ENCODE measurements at regions not wholly inside any gene's neighbourhood (a gene's known extent, or its start where the extent isn't known, plus 50 kb on each side); places are given as distances from the start of the nearest gene placed in this dataset.

DNA sequence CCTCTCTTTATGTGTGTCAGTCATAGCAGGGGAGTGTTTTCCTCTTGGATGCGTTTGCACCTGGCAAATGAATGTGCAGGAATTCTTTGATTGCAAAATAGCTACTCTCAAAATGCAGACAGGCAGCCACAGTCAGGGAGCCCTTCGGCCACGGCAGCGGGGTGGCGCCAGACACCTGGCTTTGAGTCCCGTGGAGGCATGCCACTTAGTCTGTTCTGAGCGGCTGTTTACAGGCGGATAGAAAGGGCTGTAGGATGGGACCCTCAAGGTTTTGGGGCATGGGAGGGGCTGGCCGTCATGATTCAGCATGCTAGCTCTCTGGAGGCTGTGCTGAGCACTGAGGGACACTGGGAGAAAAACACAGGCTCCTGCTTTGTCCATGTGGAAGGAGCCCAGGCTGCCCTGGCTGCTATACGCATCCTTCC is 117.1 kb downstream of the SLC25A47 start:
- no peak for DNase-seq (ENCODE audit: low spot score)
- intact Hi-C loops (cut with micrococcal nuclease), result loop anchor here (1.0 kb wide), 1 partner anchor 205 kb away; no protein-coding TSS in a partner anchor
- H3K27me3 Mint-ChIP-seq (ENCODE audit: insufficient read depth), result no peaks in the 10 kb centered on the region

DNA sequence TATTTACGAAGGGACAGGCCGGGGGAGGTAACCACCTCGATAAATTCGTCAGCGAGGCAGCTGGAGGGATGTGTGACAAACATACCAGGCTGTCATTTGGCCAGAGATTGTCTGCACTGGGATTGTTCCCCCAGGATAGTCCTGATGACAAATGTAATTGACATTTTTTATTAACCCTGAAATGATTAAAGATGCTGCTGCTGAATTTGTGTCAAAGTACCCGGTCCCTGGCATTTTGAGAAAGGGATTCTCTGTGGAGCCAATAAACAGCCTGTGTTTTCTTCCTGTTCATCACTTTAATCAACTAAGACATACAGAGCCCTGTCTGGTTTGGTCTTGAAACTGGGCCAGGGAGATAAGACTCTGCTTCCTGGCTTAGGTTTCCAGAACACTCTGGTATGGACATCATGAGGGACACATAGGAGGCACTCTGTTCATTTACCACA is 117.6 kb downstream of the SLC25A47 start:
- no peaks in the 10 kb centered on the region for H3K27me3 Mint-ChIP-seq (ENCODE audit: insufficient read depth)
- H3K4me3 Mint-ChIP-seq, result no peak overlapping the region
- H3K27ac Mint-ChIP-seq, result no peak overlapping the region

More for the DNA sequence above, 117.1 kb downstream of the SLC25A47 start:
- H3K4me3 Mint-ChIP-seq, result no peak overlapping the region
- no peak overlapping the region for H3K27ac Mint-ChIP-seq
- no peaks in the 10 kb centered on the region for H3K9me3 Mint-ChIP-seq
- H3K4me1 Mint-ChIP-seq (ENCODE audit: low read depth), result peaks cover 35% of the 10 kb centered on the region
- no peaks in the 10 kb centered on the region for H3K36me3 Mint-ChIP-seq (ENCODE audit: low read depth)

DNA sequence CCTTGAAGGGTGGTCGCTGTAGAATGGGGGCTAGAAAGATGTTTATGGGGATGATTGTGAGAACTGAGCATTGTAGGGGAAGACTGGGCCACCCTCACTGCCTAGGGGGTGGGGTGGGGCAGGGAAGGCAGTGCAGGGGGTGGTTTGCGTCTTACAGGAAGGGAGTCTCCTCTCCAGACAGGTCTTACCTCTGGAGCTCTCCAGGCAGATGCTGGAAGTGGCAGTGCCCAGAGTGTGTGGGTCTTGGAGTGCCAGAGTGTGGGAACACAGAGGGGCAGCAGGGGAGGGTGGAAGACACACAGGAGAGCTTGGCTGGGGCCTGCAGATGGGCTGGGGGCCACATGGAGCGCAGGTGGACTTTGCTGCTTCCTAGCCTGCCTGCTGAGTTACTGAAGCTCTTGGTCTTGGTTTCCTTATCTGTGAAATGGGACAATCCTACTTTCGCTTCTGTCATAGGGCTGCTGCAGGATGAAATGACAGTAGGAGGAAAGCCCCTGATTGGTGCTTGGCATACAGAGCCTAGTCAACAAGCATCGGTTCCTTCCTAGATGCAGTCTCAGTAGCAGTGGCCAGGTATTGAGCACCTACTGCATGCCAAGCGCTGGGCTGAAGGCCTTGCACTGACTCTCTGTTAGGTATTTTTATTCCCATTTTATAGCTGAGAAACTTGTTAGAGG is 118.3 kb downstream of the SLC25A47 start:
- intact Hi-C loops (cut with micrococcal nuclease), result no loop called here
- no peak for DNase-seq (ENCODE audit: low spot score)
- Mint-ChIP-seq H3K4me3 (peak overlapping the region; percentile 6), H3K9me3 (no peaks in the 10 kb centered on the region), H3K36me3 (ENCODE audit: low read depth) (no peaks in the 10 kb centered on the region), H3K27me3 (ENCODE audit: insufficient read depth) (no peaks in the 10 kb centered on the region), H3K27ac (peak overlapping the region; percentile 51), H3K4me1 (ENCODE audit: low read depth) (peaks cover 34% of the 10 kb centered on the region)

More for the DNA sequence above, 117.6 kb downstream of the SLC25A47 start:
- intact Hi-C loops (cut with micrococcal nuclease), result loop anchor here (1.0 kb wide), 1 partner anchor 205 kb away; no protein-coding TSS in a partner anchor
- Mint-ChIP-seq H3K9me3 (no peaks in the 10 kb centered on the region), H3K4me1 (ENCODE audit: low read depth) (peaks cover 35% of the 10 kb centered on the region), H3K36me3 (ENCODE audit: low read depth) (no peaks in the 10 kb centered on the region)
- no peak for DNase-seq (ENCODE audit: low spot score)

DNA sequence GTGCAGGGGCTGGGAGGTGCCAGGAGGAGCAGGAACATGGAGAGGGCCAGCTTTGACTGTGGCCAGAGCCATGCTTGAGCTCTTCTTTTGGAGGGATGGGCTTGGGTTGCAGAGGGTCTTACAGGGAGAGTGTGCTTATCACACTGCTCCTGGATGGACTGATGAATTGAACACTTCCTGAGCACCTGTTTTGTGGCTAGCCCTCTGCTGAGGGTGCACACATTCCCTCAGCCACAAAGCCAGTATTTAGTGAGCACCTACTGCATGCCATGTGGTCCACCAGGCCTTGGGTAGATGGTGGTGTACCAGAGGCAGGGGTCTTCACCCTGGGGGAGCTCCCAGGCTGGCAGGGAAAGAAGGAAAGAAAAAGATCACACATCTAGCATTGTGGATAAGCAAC is 118.9 kb downstream of the SLC25A47 start:
- Mint-ChIP-seq H3K27me3 (ENCODE audit: insufficient read depth) (no peaks in the 10 kb centered on the region), H3K4me3 (no peak overlapping the region), H3K9me3 (no peaks in the 10 kb centered on the region), H3K27ac (no peak overlapping the region), H3K36me3 (ENCODE audit: low read depth) (no peaks in the 10 kb centered on the region), H3K4me1 (ENCODE audit: low read depth) (peaks cover 30% of the 10 kb centered on the region)
- intact Hi-C loops (cut with micrococcal nuclease), result no loop called here
- no peak for DNase-seq (ENCODE audit: low spot score)

DNA sequence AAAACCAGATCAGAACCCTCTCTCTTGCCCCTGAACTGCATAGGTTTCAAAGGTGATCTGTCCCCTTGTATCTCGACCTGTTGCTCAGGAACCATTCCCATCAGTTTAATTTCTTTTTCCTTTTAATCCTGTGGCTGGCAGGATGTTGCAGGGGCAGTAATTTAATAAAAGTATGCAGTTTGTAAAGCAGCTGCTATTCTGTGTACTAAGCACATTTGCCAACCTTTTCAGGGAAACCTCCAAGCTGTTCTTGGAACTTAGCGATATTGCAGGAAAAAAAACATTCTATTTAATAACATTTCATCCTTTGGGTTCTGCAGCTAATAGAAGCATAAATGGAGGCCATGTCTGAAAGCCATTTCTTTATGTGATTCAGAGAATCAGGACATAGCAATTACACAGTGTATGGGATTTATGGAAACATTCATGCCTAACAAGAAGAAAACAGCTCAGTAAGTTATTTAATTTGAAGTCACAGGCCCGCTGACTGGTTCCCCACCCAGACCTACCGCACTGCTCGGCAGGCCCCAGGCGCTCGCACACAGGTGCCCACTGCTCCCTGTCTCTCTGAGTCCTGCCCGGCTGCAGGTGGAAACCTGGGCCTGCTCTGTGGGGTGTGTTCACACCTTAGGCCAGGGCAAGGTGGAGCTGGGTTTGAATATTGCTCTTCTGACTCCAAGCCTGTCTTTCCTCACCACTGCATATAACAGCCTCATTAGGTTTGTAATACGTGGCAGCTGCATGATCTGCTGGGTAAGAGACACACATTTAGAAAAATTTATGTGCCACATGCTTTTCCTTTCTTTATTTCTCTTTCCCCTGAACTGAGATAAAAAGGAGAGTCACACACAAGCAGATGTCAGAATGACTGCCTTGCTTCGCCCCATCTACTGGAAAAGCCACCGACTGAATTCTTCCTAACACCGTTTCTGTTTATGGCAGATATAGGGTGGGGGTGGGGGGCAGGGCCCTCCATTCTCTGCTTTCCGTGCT is 119.7 kb downstream of the SLC25A47 start:
- intact Hi-C loops (cut with micrococcal nuclease), result no loop called here

DNA sequence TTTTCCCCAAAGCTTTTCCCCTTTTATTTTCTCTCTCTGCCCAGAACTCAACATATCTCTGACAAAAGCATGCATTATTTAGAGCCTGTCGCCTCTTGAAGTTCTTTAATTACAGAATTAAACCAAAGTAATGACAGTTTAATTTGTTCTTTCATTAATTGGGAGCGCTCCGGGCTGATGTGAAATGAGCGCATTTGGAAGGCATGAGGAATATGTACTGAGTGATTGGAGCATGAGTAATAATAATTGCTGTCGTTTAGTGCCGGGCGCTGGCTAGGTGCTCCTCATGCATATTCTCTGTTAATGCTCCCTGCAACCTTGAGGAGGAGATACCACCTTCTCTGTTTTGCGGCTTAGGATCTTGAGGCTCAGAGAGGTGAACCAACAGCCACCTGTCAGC is 120.5 kb downstream of the SLC25A47 start:
- peaks cover 30% of the 10 kb centered on the region for H3K4me1 Mint-ChIP-seq (ENCODE audit: low read depth)
- intact Hi-C loops (cut with micrococcal nuclease), result no loop called here
- H3K9me3 Mint-ChIP-seq, result no peaks in the 10 kb centered on the region
- no peak overlapping the region for H3K27ac Mint-ChIP-seq
- H3K36me3 Mint-ChIP-seq (ENCODE audit: low read depth), result no peaks in the 10 kb centered on the region
- H3K4me3 Mint-ChIP-seq, result no peak overlapping the region
- no peaks in the 10 kb centered on the region for H3K27me3 Mint-ChIP-seq (ENCODE audit: insufficient read depth)
- no peak for DNase-seq (ENCODE audit: low spot score)

More for the DNA sequence above, 119.7 kb downstream of the SLC25A47 start:
- Mint-ChIP-seq H3K9me3 (no peaks in the 10 kb centered on the region), H3K4me3 (no peak overlapping the region), H3K27ac (no peak overlapping the region), H3K36me3 (ENCODE audit: low read depth) (no peaks in the 10 kb centered on the region), H3K4me1 (ENCODE audit: low read depth) (peaks cover 30% of the 10 kb centered on the region), H3K27me3 (ENCODE audit: insufficient read depth) (no peaks in the 10 kb centered on the region)
- no peak for DNase-seq (ENCODE audit: low spot score)

DNA sequence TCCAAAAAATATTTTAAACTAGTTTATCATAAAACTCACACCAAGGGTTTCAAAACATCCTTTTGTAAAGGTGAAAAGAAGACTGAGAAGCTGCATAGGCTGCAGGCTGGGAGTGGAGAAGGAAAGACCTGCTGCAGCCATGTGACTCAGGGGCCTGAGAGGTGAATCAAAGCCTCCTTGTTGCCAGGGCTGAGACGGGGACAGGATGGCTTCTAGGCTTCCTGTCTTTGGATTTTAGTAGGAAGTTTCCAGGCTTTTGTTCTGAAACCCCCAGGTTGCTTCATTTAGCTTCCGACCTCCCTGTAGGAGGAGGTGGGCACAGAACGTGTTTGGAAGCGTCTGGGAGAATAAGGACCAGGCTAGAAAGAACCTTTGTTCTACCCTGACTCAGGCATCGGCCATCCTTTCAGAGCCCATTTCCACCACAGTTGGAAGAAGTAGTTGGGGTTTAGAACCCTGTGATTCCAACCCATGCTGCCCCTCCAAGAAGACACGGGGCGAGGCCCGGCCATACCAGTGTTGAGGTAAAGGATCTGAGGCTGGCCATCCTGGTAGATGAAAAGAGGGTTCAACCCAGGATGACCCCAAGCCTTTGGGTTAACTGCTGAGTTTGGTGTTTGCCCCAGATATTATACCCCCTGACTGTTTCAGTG is 122.4 kb downstream of the SLC25A47 start:
- no peaks in the 10 kb centered on the region for H3K36me3 Mint-ChIP-seq (ENCODE audit: low read depth)
- no peaks in the 10 kb centered on the region for H3K27me3 Mint-ChIP-seq (ENCODE audit: insufficient read depth)
- no peak overlapping the region for H3K27ac Mint-ChIP-seq
- H3K4me1 Mint-ChIP-seq (ENCODE audit: low read depth), result peaks cover 14% of the 10 kb centered on the region
- H3K9me3 Mint-ChIP-seq, result no peaks in the 10 kb centered on the region
- no peak overlapping the region for H3K4me3 Mint-ChIP-seq
- DNase-seq (ENCODE audit: low spot score), result no peak
- intact Hi-C loops (cut with micrococcal nuclease), result no loop called here

DNA sequence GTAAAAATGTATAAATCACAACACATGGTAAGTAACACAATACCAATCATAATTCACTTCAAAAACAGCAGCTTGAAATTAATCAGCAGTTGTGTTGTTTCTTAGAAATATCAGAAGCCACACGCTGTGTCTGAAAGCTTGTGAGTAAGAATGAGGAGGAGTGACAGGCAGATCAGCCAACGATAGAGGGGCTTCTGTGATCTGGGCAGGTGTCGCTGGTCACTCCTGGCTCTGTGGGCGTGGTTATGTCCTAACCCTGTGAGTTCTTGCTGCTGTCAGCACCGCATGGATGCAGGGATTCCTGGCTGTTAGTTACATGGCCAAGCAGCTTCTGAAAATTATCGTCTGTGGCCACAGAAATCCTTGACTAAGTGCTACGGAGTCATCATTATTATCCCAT is 123.4 kb downstream of the SLC25A47 start:
- H3K27me3 Mint-ChIP-seq (ENCODE audit: insufficient read depth), result no peaks in the 10 kb centered on the region
- H3K4me1 Mint-ChIP-seq (ENCODE audit: low read depth), result peaks cover 7% of the 10 kb centered on the region
- DNase-seq (ENCODE audit: low spot score), result no peak
- H3K27ac Mint-ChIP-seq, result no peak overlapping the region
- intact Hi-C loops (cut with micrococcal nuclease), result no loop called here
- H3K4me3 Mint-ChIP-seq, result no peak overlapping the region
- no peaks in the 10 kb centered on the region for H3K9me3 Mint-ChIP-seq
- H3K36me3 Mint-ChIP-seq (ENCODE audit: low read depth), result no peaks in the 10 kb centered on the region

DNA sequence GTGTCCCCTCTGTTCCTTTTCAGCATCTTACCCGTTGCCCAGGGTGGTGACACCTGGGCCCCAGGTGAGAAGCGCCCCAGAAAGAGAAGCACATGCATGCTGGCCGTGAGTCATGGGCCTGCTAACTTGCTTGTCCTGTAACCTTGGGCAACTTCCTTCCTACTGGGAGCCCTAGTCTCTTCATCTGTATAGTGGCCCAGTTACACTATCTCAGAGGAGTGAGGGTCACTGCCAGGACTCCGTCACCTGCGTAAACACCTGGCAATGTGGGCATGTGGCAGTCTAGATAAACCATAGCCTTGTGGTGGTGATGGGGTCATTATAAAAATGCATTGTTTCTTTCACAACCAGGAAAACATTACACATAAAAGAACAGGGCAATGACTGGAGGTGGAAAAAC is 125.2 kb downstream of the SLC25A47 start:
- H3K27ac Mint-ChIP-seq, result no peak overlapping the region
- H3K4me3 Mint-ChIP-seq, result no peak overlapping the region
- H3K9me3 Mint-ChIP-seq, result no peaks in the 10 kb centered on the region
- no peaks in the 10 kb centered on the region for H3K36me3 Mint-ChIP-seq (ENCODE audit: low read depth)
- peaks cover 4% of the 10 kb centered on the region for H3K27me3 Mint-ChIP-seq (ENCODE audit: insufficient read depth)
- no peaks in the 10 kb centered on the region for H3K4me1 Mint-ChIP-seq (ENCODE audit: low read depth)
- no peak for DNase-seq (ENCODE audit: low spot score)
- intact Hi-C loops (cut with micrococcal nuclease), result no loop called here

DNA sequence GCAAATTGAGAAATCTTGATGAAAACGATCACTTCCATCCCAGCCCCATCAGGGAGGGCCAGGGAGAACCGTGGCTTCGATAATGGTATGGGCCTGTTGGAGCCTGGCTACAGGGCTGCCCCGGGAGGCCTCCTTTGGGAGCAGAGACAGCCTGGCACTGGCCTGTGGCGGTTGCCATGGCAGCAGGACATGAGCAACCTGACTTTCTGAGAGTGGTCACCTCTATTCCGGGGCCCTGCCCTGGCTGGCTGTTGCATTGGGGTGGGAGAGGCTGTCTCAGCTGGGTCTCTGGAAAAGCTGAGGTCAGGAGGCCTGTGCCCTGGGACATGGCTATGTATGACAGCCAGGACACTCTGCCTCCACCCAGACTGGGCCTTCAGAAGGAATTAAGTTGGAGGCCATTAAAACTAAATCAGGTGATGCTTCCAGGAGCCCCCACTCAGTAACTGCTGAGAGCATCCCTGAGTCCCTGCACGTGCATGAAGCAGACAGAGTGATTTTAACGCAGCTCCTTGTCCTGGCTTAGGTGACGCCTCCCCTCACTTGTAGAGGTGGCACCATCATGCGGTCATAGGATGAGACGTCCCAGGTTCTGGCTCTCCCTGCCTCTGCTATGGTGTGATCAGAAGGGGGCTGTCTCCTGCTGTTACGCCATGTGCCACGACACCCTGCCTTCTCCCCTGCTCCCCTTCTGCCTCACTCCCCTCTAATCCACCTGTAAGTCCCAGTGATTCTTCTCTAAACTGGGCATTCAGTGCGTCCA is 126.3 kb downstream of the SLC25A47 start:
- no peak overlapping the region for H3K4me3 Mint-ChIP-seq
- H3K36me3 Mint-ChIP-seq (ENCODE audit: low read depth), result no peaks in the 10 kb centered on the region
- intact Hi-C loops (cut with micrococcal nuclease), result no loop called here
- H3K9me3 Mint-ChIP-seq, result no peaks in the 10 kb centered on the region
- DNase-seq (ENCODE audit: low spot score), result no peak
- H3K27me3 Mint-ChIP-seq (ENCODE audit: insufficient read depth), result peaks cover 4% of the 10 kb centered on the region
- no peaks in the 10 kb centered on the region for H3K4me1 Mint-ChIP-seq (ENCODE audit: low read depth)
- H3K27ac Mint-ChIP-seq, result no peak overlapping the region

DNA sequence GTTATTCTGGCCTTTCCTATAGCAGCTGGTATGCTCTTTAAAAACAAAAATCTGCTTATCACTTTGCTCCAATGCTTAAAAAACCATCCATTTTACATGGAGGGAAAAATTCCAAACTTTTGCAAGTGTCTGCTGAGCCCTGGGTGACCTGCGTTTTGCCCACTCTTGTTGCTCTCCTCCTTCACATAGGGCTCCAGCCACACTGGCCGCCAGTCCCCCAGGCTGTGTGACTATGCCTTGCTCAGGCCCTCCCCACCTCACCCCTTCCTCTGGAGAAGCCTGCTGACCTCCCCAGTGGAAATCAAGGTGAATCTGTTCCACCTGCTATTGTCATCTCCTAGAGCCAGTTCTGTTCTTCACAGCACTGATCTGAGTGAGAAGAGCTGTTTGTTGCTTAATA is 126.9 kb downstream of the SLC25A47 start:
- intact Hi-C loops (cut with micrococcal nuclease), result no loop called here
- H3K27me3 Mint-ChIP-seq (ENCODE audit: insufficient read depth), result peaks cover 6% of the 10 kb centered on the region
- DNase-seq (ENCODE audit: low spot score), result no peak
- no peaks in the 10 kb centered on the region for H3K4me1 Mint-ChIP-seq (ENCODE audit: low read depth)
- no peak overlapping the region for H3K27ac Mint-ChIP-seq
- no peaks in the 10 kb centered on the region for H3K9me3 Mint-ChIP-seq
- no peak overlapping the region for H3K4me3 Mint-ChIP-seq
- peaks cover under 1% of the 10 kb centered on the region for H3K36me3 Mint-ChIP-seq (ENCODE audit: low read depth)

DNA sequence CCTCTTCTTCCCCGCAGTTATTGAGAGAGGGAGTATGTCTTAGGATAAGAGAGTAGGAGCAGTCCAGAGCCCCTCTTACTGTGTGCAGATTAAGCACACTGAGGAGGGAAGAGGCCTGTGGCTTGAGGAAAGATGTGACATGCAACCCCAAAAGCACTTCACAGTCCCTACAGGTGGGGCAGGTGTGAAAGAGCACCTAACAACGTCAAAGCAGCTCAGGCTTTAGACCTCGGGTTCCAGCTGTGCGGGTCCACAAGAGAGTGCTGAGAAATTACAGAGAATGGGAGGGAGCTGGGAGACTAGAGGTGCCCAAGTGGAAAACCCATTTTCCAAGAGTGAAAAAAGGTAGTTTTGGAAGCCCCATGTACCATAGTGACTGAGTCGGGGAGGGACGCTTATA is 127.6 kb downstream of the SLC25A47 start:
- Mint-ChIP-seq H3K27me3 (ENCODE audit: insufficient read depth) (peaks cover 8% of the 10 kb centered on the region), H3K9me3 (no peaks in the 10 kb centered on the region), H3K36me3 (ENCODE audit: low read depth) (peaks cover 2% of the 10 kb centered on the region), H3K4me3 (no peak overlapping the region), H3K4me1 (ENCODE audit: low read depth) (no peaks in the 10 kb centered on the region), H3K27ac (no peak overlapping the region)
- intact Hi-C loops (cut with micrococcal nuclease), result no loop called here
- no peak for DNase-seq (ENCODE audit: low spot score)
